ENCODE measurements at regions not wholly inside any gene's neighbourhood (a gene's known extent, or its start where the extent isn't known, plus 50 kb on each side); places are given as distances from the start of the nearest gene placed in this dataset.

GRCh38 chr5:89729623-89730301 is 679.8 kb downstream of the CETN3 start:
- no peak overlapping the region for H3K4me3 ChIP-seq (replicated peaks in 1 of 2; ENCODE audit: low read depth in 2 of 2, low read length in 2 of 2)
- peak; percentile 4 to 38 for DNase-seq (ENCODE audit: low read depth in 2 of 2)
- no peak for TF ChIP-seq CTCF (IDR thresholded peaks at IDR 0.05; ENCODE audit: low read depth, low read length)

GRCh38 chr5:89728750-89729149 is 680.8 kb downstream of the CETN3 start:
- TF ChIP-seq CTCF (IDR thresholded peaks at IDR 0.05; ENCODE audit: low read depth, low read length) = no peak
- H3K4me3 ChIP-seq (replicated peaks in 1 of 2; ENCODE audit: low read depth in 2 of 2, low read length in 2 of 2) = no peak overlapping the region
- peak; percentile 78 to 91 for DNase-seq (ENCODE audit: low read depth in 2 of 2)

- TF ChIP-seq CTCF (IDR thresholded peaks at IDR 0.05; ENCODE audit: low read depth, low read length) = no peak
- DNase-seq (ENCODE audit: low read depth in 2 of 2) = no peak
- H3K4me3 ChIP-seq (replicated peaks in 1 of 2; ENCODE audit: low read depth in 2 of 2, low read length in 2 of 2) = no peak overlapping the region
Observed at GRCh38 chr5:89728134-89728533, 681.4 kb downstream of the CETN3 start.

- no peak overlapping the region for H3K4me3 ChIP-seq (replicated peaks in 1 of 2; ENCODE audit: low read depth in 2 of 2, low read length in 2 of 2)
- DNase-seq (ENCODE audit: low read depth in 2 of 2) = no peak
- no peak for TF ChIP-seq CTCF (IDR thresholded peaks at IDR 0.05; ENCODE audit: low read depth, low read length)
Observed at GRCh38 chr5:89724379-89725095, 685.0 kb downstream of the CETN3 start.

- no peak overlapping the region for H3K4me3 ChIP-seq (replicated peaks in 1 of 2; ENCODE audit: low read depth in 2 of 2, low read length in 2 of 2)
- no peak for TF ChIP-seq CTCF (IDR thresholded peaks at IDR 0.05; ENCODE audit: low read depth, low read length)
- peak in 1 of 2 donors; percentile 46 for DNase-seq (ENCODE audit: low read depth in 2 of 2)
Observed at GRCh38 chr5:89723907-89724306, 685.6 kb downstream of the CETN3 start.

- no peak for DNase-seq (ENCODE audit: low read depth in 2 of 2)
- no peak for TF ChIP-seq CTCF (IDR thresholded peaks at IDR 0.05; ENCODE audit: low read depth, low read length)
- no peak overlapping the region for H3K4me3 ChIP-seq (replicated peaks in 1 of 2; ENCODE audit: low read depth in 2 of 2, low read length in 2 of 2)
Observed at GRCh38 chr5:89722538-89722937, 687.0 kb downstream of the CETN3 start.

All from cardiac fibroblast (primary cell).